GM18499 (cell line): ENCODE measurements at regions not wholly inside any gene's neighbourhood (a gene's known extent, or its start where the extent isn't known, plus 50 kb on each side); places are given as distances from the start of the nearest gene placed in this dataset.
"Not testable (repeated sequence)": the region's sequence is repeated elsewhere in the genome, so short reads cannot be mapped to it uniquely, and the experiment has no call there.

Experiments used
- ATAC-seq: cut with Tn5 transposase; IDR thresholded peaks from one replicate; pipeline ENCODE4 v1.9.1; 2021; ENCODE audit warnings: moderate number of reproducible peaks; ENCODE audit not compliant: insufficient read depth, unreplicated experiment

GRCh38 chr4:28296239-28296638 is 1435.6 kb downstream of the STIM2 start:
- no peak for ATAC-seq

GRCh38 chr4:28310926-28311325 is 1450.3 kb downstream of the STIM2 start:
- ATAC-seq = no peak

GRCh38 chr4:28312497-28312896 is 1451.9 kb downstream of the STIM2 start:
- ATAC-seq = not testable (repeated sequence)

- ATAC-seq = no peak
Measured at GRCh38 chr4:28313729-28314713, 1453.4 kb downstream of the STIM2 start.

DNA sequence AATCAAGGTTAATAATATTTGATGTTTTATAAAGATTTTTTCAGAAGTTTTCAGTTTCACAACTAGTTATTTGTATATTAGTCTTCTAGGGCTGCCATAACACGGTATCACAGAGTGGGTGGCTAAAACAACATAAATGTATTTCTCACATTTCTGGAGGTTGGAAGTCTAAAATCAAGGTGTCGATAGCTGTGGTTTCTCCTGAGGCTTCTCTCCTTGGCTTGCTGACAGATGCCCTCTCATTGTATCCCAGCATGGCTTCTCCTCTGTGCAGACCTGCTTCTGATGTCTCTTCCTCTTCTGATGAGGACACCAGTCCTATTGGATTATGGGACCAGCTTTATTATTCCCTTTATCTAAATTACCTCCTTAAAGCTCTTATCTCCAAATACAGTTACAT is 1456.6 kb downstream of the STIM2 start:
- no peak for ATAC-seq

- no peak for ATAC-seq
Measured at GRCh38 chr4:28334249-28334648, 1473.6 kb downstream of the STIM2 start.

- ATAC-seq = no peak
Measured at GRCh38 chr4:28341784-28342183, 1481.1 kb downstream of the STIM2 start.

GRCh38 chr4:28350485-28350884 is 1489.8 kb downstream of the STIM2 start:
- ATAC-seq = no peak

DNA sequence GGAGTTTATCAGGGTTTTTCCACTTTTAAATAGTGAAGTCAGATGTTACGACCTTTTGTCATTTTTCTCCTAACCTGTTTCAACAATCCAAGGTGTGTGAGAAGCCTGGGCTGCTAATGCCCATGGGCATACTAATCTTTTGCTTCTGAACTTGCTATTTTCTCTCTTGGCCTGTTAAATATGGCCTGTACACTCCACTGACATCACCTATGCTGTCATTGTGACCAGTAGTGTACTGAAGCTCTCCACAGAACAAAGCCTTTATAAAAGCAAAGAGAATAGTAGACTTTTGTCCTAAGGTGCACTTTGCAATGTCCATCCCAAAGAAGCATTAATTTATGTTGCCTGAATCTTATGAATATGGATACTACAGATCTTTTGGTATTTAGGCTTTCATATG is 1490.5 kb downstream of the STIM2 start:
- ATAC-seq = no peak

- no peak for ATAC-seq
Measured at GRCh38 chr4:28351826-28352225, 1491.2 kb downstream of the STIM2 start.

GRCh38 chr4:28354880-28355656 is 1494.4 kb downstream of the STIM2 start:
- no peak for ATAC-seq

DNA sequence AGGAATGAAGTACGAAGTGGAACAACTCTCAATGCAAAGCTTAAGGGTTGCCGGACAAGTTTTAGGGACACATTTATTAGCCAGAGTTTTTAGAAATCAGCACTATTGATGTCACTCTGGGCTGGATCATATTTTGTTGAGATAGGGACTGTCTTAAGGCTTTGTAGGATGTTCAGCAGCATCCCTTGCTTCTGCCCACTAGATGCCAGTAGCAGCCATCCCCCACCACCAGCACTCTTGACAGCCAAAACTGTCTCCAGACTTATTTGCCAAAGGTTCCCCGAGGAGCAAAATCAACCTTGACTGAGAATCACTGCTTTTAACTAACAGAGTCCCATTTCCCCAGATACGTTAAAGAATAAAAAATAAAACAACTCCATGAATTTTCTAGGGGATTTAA is 1497.3 kb downstream of the STIM2 start:
- no peak for ATAC-seq

DNA sequence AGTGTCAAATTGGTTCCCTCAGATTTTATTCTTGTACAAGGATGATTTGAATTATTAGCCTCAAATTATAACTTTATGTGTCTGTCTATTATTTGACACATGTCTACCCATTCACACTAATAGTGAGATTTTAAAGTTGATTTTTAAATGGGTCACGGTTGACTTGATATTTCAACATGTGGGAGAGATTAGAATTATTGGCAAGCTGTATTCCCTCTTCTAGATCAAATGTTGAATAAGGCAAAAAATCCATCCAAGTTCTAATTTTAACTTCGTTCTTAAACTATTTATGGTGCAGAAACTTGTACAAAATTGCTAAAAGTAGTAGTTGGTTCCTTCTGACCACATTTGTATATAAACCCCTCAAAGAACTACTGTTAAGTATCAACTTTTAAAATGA is 1498.0 kb downstream of the STIM2 start:
- no peak for ATAC-seq

DNA sequence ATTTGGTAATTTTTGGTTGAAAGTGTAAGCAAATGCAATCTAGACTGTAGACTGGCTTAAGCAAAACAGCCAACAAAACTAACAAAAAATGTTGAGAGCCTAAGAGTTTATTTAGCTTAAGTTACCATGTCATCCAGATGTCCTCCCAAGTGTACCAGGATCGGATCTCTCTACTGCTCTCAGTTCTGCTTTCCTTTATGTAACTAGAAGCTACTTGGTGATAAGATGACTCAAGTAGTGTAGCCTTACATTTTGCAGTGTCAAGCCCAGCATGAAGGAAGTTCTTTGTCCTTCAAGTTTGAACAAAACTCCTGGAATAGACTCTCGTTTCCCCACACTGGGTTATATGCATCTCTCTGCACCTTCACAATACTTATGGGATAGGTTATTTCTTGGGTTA is 1500.0 kb downstream of the STIM2 start:
- ATAC-seq = no peak

- no peak for ATAC-seq
Measured at GRCh38 chr4:28362169-28362568, 1501.5 kb downstream of the STIM2 start.

- ATAC-seq = no peak
Measured at GRCh38 chr4:28369499-28369898, 1508.9 kb downstream of the STIM2 start.

DNA sequence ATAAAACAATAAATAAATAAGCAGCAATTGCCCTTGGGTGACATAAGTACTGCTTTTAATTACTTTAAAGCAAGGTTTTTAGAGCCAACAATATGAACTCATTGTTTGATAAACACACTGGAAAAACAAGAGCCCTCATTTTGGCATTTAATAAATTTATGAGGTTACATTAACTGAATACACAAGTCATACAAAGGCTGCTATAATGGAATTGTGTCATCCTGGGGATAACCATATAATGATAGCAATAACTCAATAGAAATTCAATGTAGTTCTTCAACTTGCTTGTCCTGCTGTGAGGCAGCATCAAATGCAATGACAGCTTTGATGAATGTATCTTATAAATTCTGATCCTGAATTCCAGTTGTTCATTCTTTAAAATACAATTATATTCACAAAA is 1512.5 kb downstream of the STIM2 start:
- no peak for ATAC-seq

DNA sequence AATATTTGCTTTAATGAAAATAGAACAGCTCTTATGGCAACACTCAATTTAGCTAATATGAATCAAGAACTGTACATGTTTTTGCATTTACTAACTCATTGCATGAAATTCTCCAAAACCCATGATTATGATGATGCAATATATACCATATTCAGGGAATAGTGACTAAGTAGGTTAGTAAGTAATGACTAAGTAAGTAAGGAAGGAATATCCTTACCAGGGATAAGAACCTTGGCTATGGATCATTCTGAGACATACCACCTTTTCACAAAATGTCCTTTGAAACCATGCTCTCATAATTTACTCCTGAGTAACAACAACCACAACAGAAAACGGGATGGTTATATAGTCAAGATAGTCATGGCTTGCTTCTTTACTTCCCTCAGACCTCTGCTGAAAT is 1513.0 kb downstream of the STIM2 start:
- no peak for ATAC-seq

GRCh38 chr4:28378109-28378830 is 1517.6 kb downstream of the STIM2 start:
- ATAC-seq = no peak

DNA sequence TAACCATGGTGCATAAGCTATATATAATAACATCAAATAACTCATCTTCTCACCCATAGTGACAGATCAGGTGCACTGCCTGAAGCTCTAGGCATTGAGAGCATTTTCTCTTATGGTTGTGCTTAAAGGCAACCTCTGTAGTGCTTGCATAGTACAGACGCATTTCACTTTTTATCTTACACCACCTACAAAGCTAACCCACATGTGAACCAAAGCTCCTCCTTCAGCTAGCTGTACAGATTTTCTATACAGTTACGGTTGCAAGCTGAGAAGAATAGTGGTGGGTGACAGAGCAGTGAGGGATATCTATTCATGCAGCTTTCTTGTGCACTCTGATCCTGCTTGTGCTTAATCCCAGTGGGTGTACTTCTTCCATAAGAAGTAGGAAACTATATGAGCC is 1525.2 kb downstream of the STIM2 start:
- ATAC-seq = no peak

DNA sequence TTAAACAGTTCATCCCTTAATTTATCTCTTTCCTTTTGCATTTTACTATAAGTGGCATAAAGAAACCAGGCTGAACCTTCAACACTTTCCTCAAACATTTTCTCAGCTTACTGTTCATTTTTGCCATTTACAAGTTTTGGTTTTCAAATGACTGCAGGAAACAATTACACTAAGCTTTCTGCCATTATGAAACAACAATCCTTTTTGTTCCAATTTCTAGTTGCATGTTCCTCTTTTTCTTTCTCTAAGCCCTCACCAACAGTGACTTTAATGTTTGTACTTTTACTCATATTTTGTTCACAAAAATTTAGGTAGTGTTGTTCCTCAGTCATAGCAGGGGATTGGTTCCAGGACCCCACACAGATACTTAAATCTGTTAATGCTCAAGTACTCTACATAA is 1526.1 kb downstream of the STIM2 start:
- no peak for ATAC-seq
